ENCODE measurements at regions not wholly inside any gene's neighbourhood (a gene's known extent, or its start where the extent isn't known, plus 50 kb on each side); places are given as distances from the start of the nearest gene placed in this dataset.

DNA sequence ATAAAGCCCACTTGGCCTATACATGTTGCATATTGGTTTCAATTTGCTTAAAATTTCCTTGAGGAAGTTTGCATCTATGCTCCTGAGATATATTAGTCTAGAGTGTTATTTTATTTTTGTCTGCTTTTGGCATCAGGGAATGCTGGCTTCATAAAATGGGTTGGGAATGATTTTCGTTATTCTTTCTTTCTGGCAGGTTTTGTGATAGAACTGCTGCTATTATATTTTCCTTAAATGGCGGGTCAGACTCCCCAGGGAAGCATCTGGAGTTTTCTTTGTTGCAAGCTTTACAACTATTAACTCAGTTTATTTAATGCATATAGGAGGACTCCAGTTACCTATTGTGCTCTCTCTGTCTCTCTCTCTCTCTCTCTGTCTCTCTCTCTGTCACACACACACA, 82.0 kb upstream of the WDR17 start:
- Mint-ChIP-seq H3K36me3 (ENCODE audit: low read depth) (peaks cover 4% of the 10 kb centered on the region), H3K9me3 (peaks cover 4% of the 10 kb centered on the region), H3K4me3 (no peak overlapping the region), H3K27ac (ENCODE audit: unreplicated experiment) (no peak overlapping the region), H3K4me1 (peaks cover 4% of the 10 kb centered on the region), H3K27me3 (ENCODE audit: low read depth) (no peaks in the 10 kb centered on the region)
- TF ChIP-seq, protein P1, sequence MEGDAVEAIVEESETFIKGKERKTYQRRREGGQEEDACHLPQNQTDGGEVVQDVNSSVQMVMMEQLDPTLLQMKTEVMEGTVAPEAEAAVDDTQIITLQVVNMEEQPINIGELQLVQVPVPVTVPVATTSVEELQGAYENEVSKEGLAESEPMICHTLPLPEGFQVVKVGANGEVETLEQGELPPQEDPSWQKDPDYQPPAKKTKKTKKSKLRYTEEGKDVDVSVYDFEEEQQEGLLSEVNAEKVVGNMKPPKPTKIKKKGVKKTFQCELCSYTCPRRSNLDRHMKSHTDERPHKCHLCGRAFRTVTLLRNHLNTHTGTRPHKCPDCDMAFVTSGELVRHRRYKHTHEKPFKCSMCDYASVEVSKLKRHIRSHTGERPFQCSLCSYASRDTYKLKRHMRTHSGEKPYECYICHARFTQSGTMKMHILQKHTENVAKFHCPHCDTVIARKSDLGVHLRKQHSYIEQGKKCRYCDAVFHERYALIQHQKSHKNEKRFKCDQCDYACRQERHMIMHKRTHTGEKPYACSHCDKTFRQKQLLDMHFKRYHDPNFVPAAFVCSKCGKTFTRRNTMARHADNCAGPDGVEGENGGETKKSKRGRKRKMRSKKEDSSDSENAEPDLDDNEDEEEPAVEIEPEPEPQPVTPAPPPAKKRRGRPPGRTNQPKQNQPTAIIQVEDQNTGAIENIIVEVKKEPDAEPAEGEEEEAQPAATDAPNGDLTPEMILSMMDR (conservative IDR thresholded peaks at IDR 0.05): no peak
- no peak for DNase-seq (ENCODE audit: low read depth, low spot score)

DNA sequence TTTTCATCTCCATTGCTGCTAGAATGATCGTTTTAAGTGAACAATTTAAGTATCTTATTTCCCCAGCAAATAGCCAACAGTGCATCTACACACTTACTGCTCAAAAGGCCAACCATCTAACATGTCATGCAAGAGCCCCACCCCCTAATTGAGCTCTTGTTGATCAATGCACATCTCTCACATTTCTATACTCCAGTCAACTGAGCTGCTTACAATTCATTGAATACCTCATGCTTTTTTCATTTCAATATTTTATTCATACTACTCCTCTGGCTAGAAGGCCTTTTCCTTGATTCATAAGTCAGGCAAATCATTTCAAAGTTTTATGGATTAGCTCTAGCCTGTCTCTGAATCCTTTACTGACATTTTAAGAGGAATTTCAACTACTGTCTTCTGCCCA, 79.0 kb upstream of the WDR17 start:
- Mint-ChIP-seq H3K36me3 (ENCODE audit: low read depth) (peaks cover 7% of the 10 kb centered on the region), H3K27ac (ENCODE audit: unreplicated experiment) (no peak overlapping the region), H3K27me3 (ENCODE audit: low read depth) (no peaks in the 10 kb centered on the region), H3K4me1 (peaks cover 9% of the 10 kb centered on the region), H3K4me3 (no peak overlapping the region), H3K9me3 (peaks cover 7% of the 10 kb centered on the region)
- DNase-seq (ENCODE audit: low read depth, low spot score): no peak
- TF ChIP-seq, protein P1 (conservative IDR thresholded peaks at IDR 0.05): no peak

DNA sequence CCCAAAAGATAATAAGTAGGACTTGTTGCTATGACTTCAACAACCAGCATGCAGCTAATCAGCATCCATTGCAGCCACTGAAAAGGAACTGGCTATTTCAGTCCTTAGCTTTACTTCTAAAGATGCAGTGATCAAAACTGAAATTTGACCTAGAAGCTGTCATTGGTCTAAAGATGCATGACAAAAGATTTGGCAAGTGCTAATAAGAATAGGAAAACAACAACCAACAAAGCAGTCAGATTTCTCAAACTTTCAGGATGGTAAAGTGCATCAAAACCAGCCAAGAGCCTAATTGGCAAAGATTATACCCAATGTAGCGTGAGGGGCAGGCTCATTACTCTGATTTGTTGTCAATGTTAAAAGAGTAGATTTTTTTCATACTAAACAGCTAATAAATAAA, 77.1 kb upstream of the WDR17 start:
- Mint-ChIP-seq H3K27me3 (ENCODE audit: low read depth) (no peaks in the 10 kb centered on the region), H3K36me3 (ENCODE audit: low read depth) (peaks cover 7% of the 10 kb centered on the region), H3K27ac (ENCODE audit: unreplicated experiment) (no peak overlapping the region), H3K4me3 (no peak overlapping the region), H3K9me3 (peaks cover 7% of the 10 kb centered on the region), H3K4me1 (peaks cover 16% of the 10 kb centered on the region)
- DNase-seq (ENCODE audit: low read depth, low spot score): no peak
- TF ChIP-seq, protein P1 (conservative IDR thresholded peaks at IDR 0.05): no peak

DNA sequence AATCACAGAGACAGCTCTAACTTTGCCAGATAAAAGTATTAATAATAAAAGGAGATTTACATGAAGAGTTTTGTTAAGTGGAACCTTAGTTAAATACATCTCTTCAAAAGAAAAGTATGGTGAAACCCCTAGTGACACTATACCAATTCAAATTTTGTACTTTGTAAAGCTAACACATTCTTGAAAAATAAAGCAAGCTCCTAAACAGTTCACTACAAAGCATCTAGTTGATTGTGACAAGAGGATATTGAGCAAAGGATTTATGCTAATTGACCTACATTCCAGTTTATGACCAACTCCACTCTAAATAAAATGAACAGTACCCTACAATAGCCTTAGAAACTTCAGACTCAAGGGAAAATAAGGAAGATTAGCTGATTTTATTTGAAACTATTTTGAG, 69.4 kb upstream of the WDR17 start:
- Mint-ChIP-seq H3K9me3 (no peaks in the 10 kb centered on the region), H3K36me3 (ENCODE audit: low read depth) (no peaks in the 10 kb centered on the region), H3K27ac (ENCODE audit: unreplicated experiment) (no peak overlapping the region), H3K4me3 (no peak overlapping the region), H3K4me1 (peaks cover 29% of the 10 kb centered on the region), H3K27me3 (ENCODE audit: low read depth) (no peaks in the 10 kb centered on the region)
- TF ChIP-seq, protein P1 (conservative IDR thresholded peaks at IDR 0.05): no peak
- no peak for DNase-seq (ENCODE audit: low read depth, low spot score)

DNA sequence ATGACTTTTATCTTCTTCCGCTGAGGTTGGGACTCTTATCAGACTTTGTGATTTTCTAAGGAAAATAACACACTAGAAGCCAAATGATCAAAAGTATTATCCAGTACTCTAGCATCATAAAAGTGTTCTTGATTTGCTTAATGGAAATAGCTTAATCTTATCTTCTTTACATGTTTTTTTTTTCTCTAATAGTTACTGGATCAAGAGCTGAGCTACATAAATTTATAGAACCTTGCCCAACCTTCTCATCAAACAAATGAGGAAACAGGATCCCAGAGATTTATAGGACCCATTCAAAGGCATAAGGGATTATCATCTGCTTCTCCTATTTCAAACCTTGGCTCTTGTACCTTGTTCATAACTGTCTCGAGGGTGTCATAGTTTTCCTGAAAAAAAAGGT, 68.3 kb upstream of the WDR17 start:
- no peak overlapping the region for H3K27ac Mint-ChIP-seq (ENCODE audit: unreplicated experiment)
- H3K27me3 Mint-ChIP-seq (ENCODE audit: low read depth): peaks cover under 1% of the 10 kb centered on the region
- H3K9me3 Mint-ChIP-seq: no peaks in the 10 kb centered on the region
- H3K4me3 Mint-ChIP-seq: no peak overlapping the region
- TF ChIP-seq, protein P1 (conservative IDR thresholded peaks at IDR 0.05): no peak
- peaks cover 29% of the 10 kb centered on the region for H3K4me1 Mint-ChIP-seq
- no peak for DNase-seq (ENCODE audit: low read depth, low spot score)
- H3K36me3 Mint-ChIP-seq (ENCODE audit: low read depth): no peaks in the 10 kb centered on the region

DNA sequence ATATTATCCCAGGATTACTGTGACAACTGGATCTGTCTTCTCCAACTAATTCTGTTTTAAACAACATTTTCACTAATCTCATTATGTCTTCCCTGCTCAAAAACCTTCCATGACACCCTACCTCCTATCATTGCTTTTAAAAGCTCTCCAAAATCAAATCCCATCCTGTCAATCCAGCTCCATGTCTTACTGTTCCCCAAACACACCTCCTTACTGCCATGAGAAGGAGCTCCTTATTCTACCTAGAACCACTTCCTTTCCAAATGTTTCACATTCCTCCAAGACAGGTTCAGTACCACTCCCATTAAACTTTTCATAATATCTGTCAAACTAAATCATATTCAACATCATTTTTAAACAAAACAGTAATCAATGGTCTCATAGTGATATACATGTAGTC, 66.9 kb upstream of the WDR17 start:
- no peak overlapping the region for H3K27ac Mint-ChIP-seq (ENCODE audit: unreplicated experiment)
- no peaks in the 10 kb centered on the region for H3K36me3 Mint-ChIP-seq (ENCODE audit: low read depth)
- no peaks in the 10 kb centered on the region for H3K9me3 Mint-ChIP-seq
- peak; percentile 15 for DNase-seq (ENCODE audit: low read depth, low spot score)
- peaks cover 26% of the 10 kb centered on the region for H3K4me1 Mint-ChIP-seq
- TF ChIP-seq, protein P1 (conservative IDR thresholded peaks at IDR 0.05): no peak
- H3K27me3 Mint-ChIP-seq (ENCODE audit: low read depth): peaks cover 9% of the 10 kb centered on the region
- no peak overlapping the region for H3K4me3 Mint-ChIP-seq
